CD4-positive, alpha-beta T cell treated with Interleukin-15 for 4 hours (primary cell): ENCODE measurements at regions not wholly inside any gene's neighbourhood (a gene's known extent, or its start where the extent isn't known, plus 50 kb on each side); places are given as distances from the start of the nearest gene placed in this dataset.
"Not testable (repeated sequence)": the region's sequence is repeated elsewhere in the genome, so short reads cannot be mapped to it uniquely, and the experiment has no call there.

Experiments
- DNase-seq: peaks from one replicate; pipeline ENCODE4 v3.0.0-alpha.2; 2020; ENCODE audit warnings: low spot score

DNA sequence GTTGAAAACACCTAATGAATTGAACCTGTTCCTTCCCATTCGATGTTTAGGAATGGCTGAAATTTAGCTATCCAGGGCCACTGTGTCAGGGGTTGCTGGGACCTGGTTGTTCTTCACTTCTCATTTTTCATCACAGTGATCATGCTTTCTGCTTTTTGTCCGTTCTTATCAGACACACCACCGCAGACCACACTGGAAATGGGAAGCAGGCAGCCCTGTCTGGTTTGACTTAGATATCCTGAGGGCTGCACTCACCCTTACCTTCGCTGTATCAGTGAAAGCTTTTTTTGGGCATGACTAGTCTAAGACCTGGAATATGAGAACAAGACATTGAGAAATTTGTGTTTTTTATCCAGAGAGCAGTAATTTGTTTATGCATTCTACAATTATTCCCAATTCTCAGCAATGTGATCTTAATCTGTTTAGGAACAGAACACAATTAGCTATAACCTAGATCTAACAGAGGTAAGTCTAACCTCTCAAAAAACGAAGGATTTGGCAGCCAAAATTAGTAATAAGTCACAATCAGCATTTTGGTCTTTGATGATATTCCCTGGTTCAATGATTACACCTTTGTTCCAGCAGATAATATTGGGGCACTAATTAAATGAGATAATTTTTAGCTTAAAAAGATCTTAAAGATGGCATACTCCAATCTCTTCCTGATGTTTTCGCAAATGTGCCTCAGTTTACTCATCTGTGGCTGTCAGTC, 126.0 kb upstream of the GOT2 start:
- DNase-seq: no peak

DNA sequence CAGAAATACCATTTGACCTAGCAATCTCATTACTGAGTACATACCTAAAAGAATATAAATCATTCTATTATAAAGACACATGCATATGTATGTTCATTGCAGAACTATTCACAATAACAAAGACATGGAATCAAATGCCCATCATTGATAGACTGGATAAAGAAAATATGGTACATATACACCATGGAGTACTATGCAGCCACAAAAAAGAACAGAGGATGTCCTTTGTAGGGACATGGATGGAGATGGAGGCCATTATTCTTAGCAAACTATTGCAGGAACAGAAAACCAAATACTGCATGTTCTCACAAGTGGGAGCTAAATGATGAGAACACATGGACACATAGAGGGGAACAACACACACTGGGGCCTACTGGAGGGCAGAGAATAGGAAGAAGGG, 124.5 kb upstream of the GOT2 start:
- not testable (repeated sequence) for DNase-seq

DNA sequence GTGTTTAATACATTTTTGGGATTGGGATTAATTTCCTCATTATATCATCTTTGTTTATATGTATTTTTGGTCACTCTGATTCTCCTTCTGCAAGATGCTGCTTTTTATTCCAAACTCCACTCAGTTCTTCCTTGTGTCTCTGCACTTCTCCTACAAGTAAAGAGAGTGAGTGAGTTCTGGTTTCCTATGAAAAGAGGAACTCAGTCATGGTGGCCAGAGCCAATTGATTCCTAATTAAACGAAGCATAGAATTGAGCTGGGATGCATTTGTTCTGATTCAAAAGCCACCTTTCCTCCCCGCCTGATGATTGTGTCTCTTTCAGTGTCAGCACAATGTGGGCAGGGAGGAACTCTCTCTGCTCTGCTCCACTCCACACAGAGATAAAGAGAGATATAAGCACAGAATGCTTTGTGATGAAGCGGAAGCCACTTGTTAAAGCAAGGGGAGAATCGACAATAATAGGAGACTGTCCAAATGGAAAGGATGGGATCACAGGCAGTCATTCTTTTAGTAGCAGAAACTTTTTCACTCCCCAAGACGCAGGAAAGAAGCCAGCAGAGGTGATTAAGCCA, 121.3 kb upstream of the GOT2 start:
- no peak for DNase-seq

DNA sequence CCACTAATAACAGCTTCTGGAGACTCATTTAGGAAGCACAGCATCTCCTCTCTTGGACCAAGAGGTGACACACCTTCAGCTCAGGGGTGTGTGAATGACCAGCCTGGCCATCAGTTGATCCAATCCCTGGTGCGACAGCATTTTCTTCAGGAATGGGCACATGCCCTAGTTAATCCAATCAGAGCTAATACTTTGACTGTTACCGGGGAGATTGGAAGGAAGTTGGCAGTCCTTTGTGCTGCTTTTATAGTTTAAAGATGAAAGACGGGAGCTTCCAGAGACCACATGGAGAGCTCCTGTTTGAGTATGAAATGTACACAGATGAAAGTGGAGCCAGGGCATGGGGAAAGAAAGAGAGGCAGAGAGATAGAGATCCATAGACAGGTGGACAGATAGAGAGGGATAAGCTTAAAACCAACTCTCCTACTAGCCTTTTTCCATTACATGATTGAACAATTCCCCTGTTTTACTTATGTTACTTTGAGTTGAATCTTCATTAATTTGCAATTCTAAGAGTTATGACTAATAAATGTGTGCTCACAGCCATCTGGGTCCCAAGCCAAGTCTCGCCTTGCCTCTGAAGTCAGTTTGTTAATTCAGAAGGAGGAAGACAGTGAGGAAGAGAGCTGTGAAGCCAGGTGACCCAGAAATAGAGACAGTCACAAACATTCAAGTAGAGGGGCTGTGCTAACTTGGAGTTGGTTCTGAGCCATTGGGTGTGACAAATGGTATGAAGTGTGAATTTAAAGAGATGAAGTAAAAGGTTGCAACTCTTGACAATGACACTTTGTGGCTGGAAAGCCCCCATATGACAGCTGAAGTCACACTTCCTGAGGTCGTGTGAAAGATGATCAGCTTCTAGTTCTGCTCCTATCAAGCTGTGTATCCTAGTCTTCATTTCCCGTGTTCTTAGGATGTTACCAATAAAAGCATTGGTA, 120.0 kb upstream of the GOT2 start:
- DNase-seq: no peak

DNA sequence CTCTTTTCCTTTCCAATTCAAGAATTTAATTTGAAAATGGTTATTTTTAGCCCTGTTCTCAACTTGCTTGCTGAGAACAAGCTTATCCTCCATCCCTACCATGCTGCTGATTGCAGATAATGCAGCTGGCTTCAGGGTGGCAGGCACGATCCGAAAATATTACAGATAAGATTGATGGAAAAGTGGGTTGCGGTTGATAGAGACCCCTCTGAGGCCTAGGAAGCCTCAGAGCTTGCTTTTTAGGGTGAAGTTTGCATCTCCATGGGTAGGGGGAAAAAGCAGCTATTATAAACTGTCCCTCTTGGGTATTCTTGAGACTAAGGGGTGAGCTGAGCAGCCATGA, 116.5 kb upstream of the GOT2 start:
- no peak for DNase-seq

DNA sequence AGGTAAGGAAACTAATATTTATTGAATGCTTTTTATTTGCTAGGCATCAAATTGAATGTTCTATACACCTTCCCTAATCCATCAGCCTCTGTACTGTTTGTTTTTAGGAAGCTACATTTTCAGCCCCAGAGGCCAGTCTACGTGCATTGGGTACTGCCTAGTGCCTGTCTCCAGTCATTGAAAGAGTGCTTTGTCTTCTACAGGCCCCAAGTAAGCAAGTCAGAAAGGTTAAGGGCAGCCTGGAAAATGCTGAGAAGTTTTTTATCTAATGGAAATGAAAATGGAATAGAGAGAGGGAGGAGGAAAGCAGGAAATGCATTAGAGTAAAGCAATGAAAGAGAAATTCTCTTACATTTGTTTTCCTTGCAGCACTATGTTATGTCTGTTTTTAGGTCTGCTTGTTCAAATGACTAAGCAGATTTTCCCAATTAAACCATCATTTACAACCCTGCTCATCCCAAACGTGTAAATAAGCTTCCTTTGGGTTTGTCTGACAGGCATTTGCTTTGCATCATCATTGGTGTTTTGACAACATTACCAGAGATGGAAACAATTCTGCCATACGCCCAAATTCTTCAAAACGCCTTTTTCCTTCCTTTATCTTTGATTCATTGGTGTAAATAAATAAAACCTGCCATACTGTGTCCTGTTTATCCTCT, 116.0 kb upstream of the GOT2 start:
- DNase-seq: no peak

DNA sequence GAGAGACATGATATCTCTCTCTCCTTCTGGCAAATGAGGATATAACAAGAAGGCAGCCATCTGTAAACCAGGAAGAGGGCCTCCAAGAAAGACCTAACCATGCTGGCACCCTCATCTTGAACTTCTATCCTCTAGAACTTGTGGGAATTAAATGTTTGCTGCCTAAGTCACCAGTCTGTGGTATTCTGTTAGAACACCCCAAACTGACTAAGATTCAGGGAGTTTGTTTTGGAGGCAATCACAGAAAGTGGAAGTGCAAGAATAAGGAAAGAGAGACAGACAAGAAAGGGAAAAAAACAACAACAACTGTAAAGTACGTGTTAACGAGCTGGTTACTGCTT, 114.5 kb upstream of the GOT2 start:
- DNase-seq: no peak

DNA sequence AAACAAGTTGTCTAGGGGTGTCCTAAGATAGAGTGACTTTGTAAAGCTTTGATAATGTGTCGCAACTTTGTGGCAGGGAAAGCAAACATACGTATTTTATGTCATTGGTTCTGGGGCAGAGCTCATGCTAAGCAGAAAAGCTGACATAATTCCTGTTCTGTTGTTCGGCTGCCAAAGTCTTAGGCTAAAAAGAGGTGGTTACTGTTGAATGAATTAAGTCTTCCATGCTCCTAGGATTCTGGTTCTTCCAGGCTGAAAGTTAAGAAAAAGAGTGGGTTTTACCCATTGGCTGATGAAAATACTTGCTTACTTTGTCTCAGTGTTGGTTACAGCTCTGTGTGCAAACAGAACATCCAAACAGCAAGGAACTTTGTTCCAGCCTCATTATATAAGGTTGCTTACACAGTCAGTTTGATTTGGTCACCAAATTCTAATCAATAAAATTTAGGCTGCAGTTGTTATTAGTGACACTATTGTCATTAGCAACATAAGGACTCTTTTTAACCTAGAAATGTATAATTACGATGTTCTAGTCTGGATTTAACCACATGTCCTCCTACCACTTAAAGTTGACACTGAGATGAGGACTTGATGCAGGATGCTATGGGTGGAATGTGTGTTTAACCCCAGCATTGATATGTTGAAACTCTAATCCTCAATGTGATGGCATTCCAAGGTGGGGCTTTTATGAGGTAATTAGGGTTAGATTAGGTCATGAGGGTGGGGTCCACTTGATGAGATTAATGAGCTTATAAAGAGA, 114.0 kb upstream of the GOT2 start:
- no peak for DNase-seq

DNA sequence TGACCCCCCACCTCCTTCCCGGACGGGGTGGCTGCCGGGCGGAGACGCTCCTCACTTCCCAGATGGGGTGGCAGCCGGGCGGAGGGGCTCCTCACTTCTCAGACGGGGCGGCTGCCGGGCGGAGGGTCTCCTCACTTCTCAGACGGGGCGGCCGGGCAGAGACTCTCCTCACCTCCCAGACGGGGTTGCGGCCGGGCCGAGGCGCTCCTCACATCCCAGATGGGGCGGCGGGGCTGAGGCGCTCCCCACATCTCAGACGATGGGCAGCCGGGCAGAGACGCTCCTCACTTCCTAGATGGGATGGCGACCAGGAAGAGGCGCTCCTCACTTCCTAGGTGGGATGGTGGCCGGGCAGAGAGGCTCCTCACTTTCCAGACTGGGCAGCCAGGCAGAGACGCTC, 112.1 kb upstream of the GOT2 start:
- DNase-seq: not testable (repeated sequence)

DNA sequence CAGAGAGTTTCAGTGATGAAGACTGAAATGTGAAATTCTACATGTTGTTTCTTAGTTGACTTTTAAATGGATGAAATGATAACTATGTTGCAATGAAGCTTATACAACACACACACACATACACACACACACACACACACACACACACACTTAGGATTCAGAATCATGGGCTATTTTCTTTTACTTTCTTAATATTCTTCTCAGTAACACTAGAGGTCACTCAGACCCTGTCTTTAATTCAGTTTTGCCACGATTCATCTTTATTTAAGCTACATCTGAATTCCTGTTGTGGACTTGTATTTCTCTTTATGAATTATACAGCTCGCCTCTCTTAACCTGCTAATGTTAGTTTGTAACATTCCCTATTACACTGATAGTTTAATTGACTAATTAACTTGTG, 109.6 kb upstream of the GOT2 start:
- no peak for DNase-seq

DNA sequence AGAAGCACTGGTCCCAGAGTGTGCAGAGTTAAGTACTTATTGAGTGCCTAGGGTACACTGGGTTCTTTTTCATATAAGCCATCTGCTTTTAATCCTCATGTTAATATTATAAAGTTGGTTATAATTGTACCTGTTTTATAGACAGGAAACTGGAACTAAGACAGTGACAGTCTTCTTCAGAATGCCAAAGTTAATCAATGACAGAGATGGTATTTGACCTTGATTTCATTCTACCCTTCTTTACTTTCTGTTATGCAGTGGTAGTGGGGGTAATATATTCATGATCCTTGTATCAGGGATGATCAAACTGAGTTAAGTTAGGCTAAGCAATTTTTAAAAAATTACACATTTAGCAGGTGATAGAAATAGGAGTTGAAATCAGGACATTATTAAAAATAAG, 108.6 kb upstream of the GOT2 start:
- no peak for DNase-seq

DNA sequence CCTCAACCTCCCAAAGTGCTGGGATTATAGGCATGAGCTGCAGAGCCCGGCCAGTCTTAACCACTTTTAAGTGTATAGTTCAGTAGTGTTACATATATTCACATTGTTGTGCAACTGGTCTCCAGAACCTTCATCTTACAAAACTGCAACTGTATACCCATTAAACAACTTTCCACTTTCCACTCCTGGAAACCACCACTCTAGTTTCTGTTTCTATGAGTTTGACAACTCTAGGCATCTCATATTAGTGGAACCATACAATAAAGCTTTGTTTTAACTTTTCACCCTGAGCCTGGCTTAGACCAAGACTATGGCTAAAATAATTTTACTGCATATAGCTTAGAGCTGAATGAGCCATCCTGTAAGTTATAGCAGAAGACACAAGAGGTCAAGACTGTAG, 108.0 kb upstream of the GOT2 start:
- DNase-seq: no peak

DNA sequence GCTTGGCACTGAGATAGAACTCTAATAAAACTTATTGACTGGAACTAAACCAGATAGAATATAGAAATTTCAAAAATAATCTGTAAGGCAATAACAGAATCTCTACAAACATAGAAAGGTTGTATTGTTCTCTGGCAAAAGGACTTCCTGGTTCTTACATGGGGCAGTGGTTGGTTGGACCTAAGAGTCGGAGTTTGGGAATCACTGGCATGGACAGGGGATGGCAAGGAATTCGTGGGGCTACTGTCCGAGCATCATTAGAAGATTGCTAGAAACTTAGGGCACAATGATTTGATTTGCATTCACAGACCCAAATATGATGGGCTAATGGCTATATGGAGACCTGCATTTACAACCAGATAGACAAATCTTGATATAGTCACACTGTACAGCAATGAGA, 103.8 kb upstream of the GOT2 start:
- no peak for DNase-seq

DNA sequence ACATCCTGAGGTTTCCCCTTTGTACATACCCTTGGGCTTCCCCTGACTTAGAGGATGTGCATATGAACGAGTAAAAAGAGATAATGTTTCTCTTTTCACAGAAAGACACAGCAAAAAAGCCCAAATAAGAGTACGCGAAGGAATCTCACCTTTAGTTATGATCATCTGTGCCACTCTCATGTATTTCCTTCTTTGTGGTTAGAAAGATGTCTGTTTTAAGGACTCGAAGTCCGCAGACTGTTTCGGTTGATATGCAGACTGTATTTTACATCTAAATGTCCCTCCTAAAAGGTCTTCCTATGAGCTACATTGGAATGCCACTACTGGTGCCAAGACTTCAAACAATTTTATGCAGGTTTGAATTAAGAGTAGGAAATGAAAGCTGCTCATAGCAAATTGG, 102.3 kb upstream of the GOT2 start:
- no peak for DNase-seq

DNA sequence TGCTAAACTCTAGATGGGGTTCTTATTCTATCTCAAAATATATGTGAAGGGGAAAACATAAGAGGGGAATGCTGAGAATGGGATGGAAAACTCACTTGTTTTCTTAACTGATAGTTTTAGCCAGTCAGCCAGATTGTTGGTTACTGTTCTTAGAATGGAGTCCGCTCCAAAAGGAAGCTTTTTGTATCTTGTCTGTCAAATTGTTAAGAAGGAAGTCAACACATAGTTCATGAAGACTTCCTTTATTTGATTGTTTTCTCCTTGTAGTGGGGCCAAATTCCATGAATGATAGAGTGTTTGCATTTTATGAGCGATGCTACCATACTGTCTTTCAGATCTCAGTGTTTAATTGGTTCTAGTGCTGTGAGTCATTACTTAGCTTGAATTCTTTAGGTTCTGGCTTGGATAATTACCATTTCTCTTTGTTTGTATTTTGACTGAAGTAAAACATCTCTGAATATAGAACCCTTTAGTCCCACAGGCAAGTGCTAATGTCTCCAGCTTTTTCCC, 98.3 kb upstream of the GOT2 start:
- no peak for DNase-seq

DNA sequence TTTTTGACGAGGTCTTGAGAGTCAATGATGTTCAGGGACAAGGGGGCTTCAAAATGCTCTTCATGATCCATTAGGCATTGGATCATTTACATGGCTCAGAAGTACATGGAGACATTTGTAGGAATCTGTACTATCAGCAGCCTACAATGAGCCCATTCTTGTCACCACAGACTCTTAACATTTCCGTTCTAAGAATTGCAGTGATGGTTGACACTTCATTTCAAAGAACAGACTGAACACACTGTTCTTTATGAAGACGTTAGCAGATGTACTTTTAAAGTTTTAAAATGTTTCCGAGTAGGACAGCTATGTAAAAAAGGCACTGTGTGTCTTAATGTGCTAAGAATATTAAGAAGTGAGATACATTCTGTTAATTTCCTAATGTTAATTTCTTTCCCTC, 97.3 kb upstream of the GOT2 start:
- no peak for DNase-seq

DNA sequence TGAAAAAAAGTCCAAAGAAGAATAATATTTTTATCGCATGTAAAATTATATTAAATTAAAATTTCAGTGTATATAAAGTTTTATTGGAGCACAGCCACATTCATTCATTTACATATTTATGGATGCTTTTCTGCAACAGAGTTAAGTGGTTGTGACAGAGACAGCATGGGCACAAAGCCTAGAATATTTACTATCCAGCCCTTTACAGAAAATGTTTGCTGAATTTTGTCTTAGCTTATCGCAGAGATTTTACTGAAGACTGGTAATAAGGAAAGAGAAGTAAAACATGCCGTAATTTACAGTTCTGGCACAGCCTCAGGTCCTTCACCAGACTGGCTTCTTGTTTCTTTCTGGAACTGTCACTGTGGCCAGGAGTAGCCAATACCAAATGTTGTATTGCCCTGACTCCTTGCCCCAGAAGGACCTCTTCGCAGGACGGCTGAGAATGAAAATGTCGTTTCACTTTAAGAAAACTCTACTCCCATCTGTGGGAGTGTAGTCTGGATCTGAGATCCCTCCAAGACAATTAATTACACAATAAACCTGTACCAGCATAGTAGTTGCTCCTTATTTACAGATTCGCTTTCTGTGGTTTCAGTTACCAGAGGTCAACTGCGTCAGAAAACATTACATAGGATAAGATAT, 94.9 kb upstream of the GOT2 start:
- no peak for DNase-seq

DNA sequence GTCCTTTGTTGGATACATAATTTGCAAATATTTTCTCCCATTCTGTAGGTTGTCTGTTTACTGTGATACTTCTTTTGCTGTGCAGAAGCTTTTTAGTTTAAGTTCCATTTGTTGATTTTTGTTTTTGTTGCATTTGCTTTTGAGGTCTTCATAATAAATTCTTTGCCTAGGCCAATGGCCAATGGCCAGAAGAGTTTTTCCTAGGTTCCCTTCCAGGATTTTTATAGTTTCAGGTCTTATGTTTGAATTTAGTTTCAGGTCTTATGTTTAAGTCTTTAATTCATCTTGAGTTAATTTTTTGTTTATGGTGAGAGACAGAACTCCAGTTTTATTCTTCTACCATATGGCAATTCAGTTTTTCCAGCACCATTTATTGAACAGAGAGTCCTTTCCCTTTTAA, 90.1 kb upstream of the GOT2 start:
- no peak for DNase-seq

DNA sequence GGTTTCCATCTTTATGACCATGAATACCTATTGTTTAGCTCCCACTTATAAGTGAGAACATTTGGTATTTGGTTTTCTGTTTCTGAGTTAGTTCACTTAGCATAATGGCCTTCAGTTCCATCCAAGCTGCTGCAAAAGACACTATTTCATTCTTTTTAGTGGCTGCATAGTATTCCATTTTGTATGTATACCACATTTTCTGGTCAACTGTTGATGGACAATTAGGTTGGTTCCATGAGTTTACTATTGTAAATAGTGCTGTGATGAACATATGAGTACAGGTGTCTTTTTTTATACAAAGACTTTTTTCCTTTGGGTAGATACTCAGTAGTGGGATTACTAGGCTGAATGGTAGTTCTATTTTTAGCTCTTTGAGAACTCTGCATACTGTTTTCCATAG, 87.8 kb upstream of the GOT2 start:
- DNase-seq: no peak

DNA sequence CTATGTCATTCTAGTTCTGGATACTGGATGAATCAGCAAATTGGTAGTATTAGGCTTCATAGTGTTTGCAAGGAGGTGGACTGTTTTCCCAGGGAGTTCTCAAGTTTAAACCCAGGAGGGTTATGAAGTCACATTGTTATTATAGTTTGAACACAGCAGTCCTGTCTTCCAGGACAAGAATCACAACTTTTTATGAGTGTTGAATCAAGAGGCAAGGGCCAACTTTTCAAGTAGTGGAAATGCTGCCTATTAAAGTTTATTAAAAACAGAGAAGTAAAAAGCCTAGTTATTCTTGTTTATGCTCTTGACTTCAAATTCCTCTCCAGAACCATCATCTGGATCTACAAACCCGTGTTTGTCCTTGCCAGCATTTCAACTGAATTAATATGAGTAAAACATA, 86.3 kb upstream of the GOT2 start:
- DNase-seq: no peak

DNA sequence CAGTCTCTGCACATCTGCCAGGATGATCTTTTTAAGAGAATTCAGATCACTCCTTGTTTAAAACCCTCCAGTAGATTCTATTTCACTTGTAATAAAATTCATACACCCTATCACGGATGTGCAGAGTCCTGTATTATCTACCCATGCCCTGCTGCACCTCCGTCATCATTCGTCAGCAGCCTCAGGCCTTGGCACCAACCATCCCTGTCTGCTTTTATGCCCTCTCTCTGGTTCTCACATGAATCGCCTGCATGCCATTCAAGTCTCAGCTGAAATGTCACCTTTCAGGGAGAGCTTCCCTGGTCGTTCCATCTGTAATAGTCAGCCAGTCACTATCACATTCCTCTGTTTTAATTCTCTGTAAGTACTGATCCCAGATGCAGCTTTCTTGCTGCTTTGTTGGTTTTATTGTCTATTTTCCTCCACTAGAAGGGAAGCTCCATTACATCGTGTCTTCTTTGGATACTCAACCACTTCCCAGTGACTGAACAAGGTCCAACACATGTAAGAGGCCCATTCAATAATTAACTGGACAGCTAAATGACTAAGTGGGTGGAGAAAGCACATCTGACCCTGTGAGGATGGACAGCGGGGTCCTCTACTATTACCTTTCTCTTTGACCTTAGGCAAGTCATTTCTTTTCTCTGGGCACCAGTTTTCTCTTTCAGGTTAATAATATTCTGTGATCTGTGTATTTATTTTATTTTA, 81.2 kb upstream of the GOT2 start:
- no peak for DNase-seq
